SU-DHL-6 (cell line): ENCODE measurements at regions not wholly inside any gene's neighbourhood (a gene's known extent, or its start where the extent isn't known, plus 50 kb on each side); places are given as distances from the start of the nearest gene placed in this dataset.

ENCODE experiments used
- H2AFZ ChIP-seq: fragments of 200-600 bp; sonication (generic); 2 replicates; pipeline ENCODE4 v1.6.1; 2014; ENCODE audit warnings: low read depth, mild to moderate bottlenecking, moderate library complexity, mixed read lengths, antibody characterized with exemption, low read length; ENCODE audit not compliant: severe bottlenecking
- H3F3A ChIP-seq: fragments of 200-600 bp; shearing (Covaris generic); 2 replicates; pipeline ENCODE4 v1.6.0; 2016; ENCODE audit warnings: antibody characterized with exemption, mild to moderate bottlenecking; ENCODE audit not compliant: insufficient read depth
- H3K27ac ChIP-seq: fragments of 200-600 bp; sonication (generic); 2 replicates; pipeline ENCODE4 v1.5.1; 2016; ENCODE audit warnings: low read depth, mild to moderate bottlenecking, low read length, moderate library complexity, mixed read lengths
- H3K27me3 ChIP-seq: fragments of 200-600 bp; sonication (generic), shearing (Covaris generic); 2 replicates; pipeline ENCODE4 v1.6.0; 2014; ENCODE audit warnings: mild to moderate bottlenecking, low read length
- H3K36me3 ChIP-seq: fragments of 200-600 bp; sonication (generic); 2 replicates; pipeline ENCODE4 v1.6.1; 2014; ENCODE audit warnings: mild to moderate bottlenecking, low read length, mixed read lengths
- H3K4me2 ChIP-seq: fragments of 300-600, 200-600 bp; shearing (Covaris generic), sonication (generic); 2 replicates; pipeline ENCODE4 v1.6.0; 2014; ENCODE audit warnings: low read length, low read depth, mild to moderate bottlenecking; ENCODE audit not compliant: poor library complexity, severe bottlenecking
- H3K4me3 ChIP-seq: fragments of 200-600 bp; sonication (generic); 2 replicates; pipeline ENCODE4 v1.5.1; 2014; ENCODE audit warnings: antibody characterized with exemption, low read length, mild to moderate bottlenecking, mixed read lengths; ENCODE audit not compliant: insufficient read depth, poor library complexity, severe bottlenecking
- H3K79me2 ChIP-seq: fragments of 200-600 bp; sonication (generic); 2 replicates; pipeline ENCODE4 v1.6.1; 2014; ENCODE audit warnings: mild to moderate bottlenecking, low read length, moderate library complexity; ENCODE audit not compliant: insufficient read depth
- H3K9ac ChIP-seq: fragments of 200-600 bp; sonication (generic); 2 replicates; pipeline ENCODE4 v1.7.0; 2014; ENCODE audit warnings: mild to moderate bottlenecking, low read length
- H3K9me2 ChIP-seq: fragments of 200-600 bp; sonication (generic); replicated peaks from 2 replicates; pipeline ENCODE4 v1.6.1; 2014; ENCODE audit warnings: low read length; ENCODE audit not compliant: insufficient read depth
- H3K9me3 ChIP-seq: fragments of 200-600 bp; sonication (generic); 2 replicates; pipeline ENCODE4 v1.6.1; 2014; ENCODE audit warnings: low read length, mixed read lengths; ENCODE audit not compliant: insufficient read depth
- H4K20me1 ChIP-seq: fragments of 200-600 bp; sonication (generic); 2 replicates; pipeline ENCODE4 v1.6.1; 2014; ENCODE audit warnings: low read depth, mild to moderate bottlenecking, antibody characterized with exemption, low read length, moderate library complexity, mixed read lengths
- EZH2phosphoT487 ChIP-seq: fragments of 200-600 bp; sonication (generic), shearing (Covaris generic); conservative IDR thresholded peaks from 2 replicates; pipeline ENCODE4 v1.6.1; 2018; ENCODE audit warnings: mild to moderate bottlenecking, antibody characterized with exemption, low read length, moderate library complexity, mixed read lengths
- TF ChIP-seq, protein P1 (sequence below): fragments of 200-600 bp; sonication (generic); IDR thresholded peaks from one replicate; pipeline ENCODE4 v1.5.1; 2017; ENCODE audit warnings: antibody characterized with exemption, mild to moderate bottlenecking, low read length, moderate library complexity; ENCODE audit not compliant: insufficient read depth, poor library complexity, severe bottlenecking

DNA sequence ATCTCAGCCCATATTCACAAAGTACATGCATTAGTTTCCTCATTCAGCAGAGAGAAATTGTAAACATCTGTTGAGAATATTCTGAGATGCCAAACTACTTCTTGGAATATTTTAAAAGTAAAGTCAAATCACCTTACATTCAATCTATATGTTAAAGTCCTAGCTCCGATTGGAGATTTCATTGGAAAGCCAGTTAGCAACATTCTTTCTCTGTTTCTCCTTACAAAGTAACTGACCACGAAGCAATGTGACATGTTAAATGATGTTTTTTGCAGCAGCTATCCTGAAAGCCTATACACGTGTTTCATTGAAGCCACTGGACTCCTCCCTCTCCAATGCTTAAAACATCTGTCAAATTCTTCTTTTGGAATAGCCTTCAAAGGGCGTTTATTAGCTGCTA, 379.1 kb upstream of the CCNH start:
- H3K4me2 ChIP-seq, result no peak overlapping the region
- H2AFZ ChIP-seq, result no peak overlapping the region
- H3K4me3 ChIP-seq, result no peak overlapping the region
- no peaks in the 10 kb centered on the region for H3K27me3 ChIP-seq
- H3K9me3 ChIP-seq, result no peaks in the 10 kb centered on the region
- H4K20me1 ChIP-seq, result no peaks in the 10 kb centered on the region
- H3F3A ChIP-seq, result no peaks in the 10 kb centered on the region
- H3K9me2 ChIP-seq, result no peaks in the 10 kb centered on the region
- H3K27ac ChIP-seq, result no peak overlapping the region
- H3K79me2 ChIP-seq, result no peaks in the 10 kb centered on the region
- no peak overlapping the region for H3K9ac ChIP-seq
- TF ChIP-seq EZH2phosphoT487, result no peak
- TF ChIP-seq, protein P1, sequence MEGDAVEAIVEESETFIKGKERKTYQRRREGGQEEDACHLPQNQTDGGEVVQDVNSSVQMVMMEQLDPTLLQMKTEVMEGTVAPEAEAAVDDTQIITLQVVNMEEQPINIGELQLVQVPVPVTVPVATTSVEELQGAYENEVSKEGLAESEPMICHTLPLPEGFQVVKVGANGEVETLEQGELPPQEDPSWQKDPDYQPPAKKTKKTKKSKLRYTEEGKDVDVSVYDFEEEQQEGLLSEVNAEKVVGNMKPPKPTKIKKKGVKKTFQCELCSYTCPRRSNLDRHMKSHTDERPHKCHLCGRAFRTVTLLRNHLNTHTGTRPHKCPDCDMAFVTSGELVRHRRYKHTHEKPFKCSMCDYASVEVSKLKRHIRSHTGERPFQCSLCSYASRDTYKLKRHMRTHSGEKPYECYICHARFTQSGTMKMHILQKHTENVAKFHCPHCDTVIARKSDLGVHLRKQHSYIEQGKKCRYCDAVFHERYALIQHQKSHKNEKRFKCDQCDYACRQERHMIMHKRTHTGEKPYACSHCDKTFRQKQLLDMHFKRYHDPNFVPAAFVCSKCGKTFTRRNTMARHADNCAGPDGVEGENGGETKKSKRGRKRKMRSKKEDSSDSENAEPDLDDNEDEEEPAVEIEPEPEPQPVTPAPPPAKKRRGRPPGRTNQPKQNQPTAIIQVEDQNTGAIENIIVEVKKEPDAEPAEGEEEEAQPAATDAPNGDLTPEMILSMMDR, result no peak
- H3K36me3 ChIP-seq, result no peaks in the 10 kb centered on the region

- Histone ChIP-seq H3K9me2 (no peaks in the 10 kb centered on the region), H3K4me3 (no peak overlapping the region), H3K27me3 (no peaks in the 10 kb centered on the region), H3K79me2 (no peaks in the 10 kb centered on the region), H3K4me2 (no peak overlapping the region), H3K9me3 (no peaks in the 10 kb centered on the region), H3F3A (no peaks in the 10 kb centered on the region), H4K20me1 (no peaks in the 10 kb centered on the region), H3K36me3 (no peaks in the 10 kb centered on the region), H3K9ac (no peak overlapping the region), H3K27ac (no peak overlapping the region), H2AFZ (no peak overlapping the region)
- TF ChIP-seq, protein P1, result no peak
- TF ChIP-seq EZH2phosphoT487, result no peak
These were observed 375.7 kb upstream of the CCNH start for GRCh38 chr5:87788416-87788815.

GRCh38 chr5:87787625-87788256, 375.0 kb upstream of the CCNH start:
- H3K9me3 ChIP-seq, result no peaks in the 10 kb centered on the region
- H3K4me3 ChIP-seq, result no peak overlapping the region
- H3K9ac ChIP-seq, result no peak overlapping the region
- no peaks in the 10 kb centered on the region for H4K20me1 ChIP-seq
- no peak overlapping the region for H3K4me2 ChIP-seq
- H3K9me2 ChIP-seq, result no peaks in the 10 kb centered on the region
- H3F3A ChIP-seq, result no peaks in the 10 kb centered on the region
- H3K79me2 ChIP-seq, result no peaks in the 10 kb centered on the region
- no peaks in the 10 kb centered on the region for H3K36me3 ChIP-seq
- TF ChIP-seq EZH2phosphoT487, result no peak
- TF ChIP-seq, protein P1, result no peak
- H3K27me3 ChIP-seq, result no peaks in the 10 kb centered on the region
- no peak overlapping the region for H2AFZ ChIP-seq
- no peak overlapping the region for H3K27ac ChIP-seq
